Vagina (tissue), 2 donors: ENCODE measurements at regions not wholly inside any gene's neighbourhood (a gene's known extent, or its start where the extent isn't known, plus 50 kb on each side); places are given as distances from the start of the nearest gene placed in this dataset.

ENCODE experiments used
- POLR2A ChIP-seq, 2 donors: fragments of 450-650 bp; IDR thresholded peaks; one replicate each; pipeline ENCODE4 v1.6.1; 2017; ENCODE audit warnings: antibody characterized with exemption in 2 of 2, mild to moderate bottlenecking in 2 of 2, moderate library complexity in 2 of 2
- TF ChIP-seq, protein P1 (sequence below), 3 experiments: fragments of 450-650 bp in 2 of 3; fragments of 200-600 bp in 1 of 3; sonication (generic) in 1 of 3; IDR thresholded peaks; one replicate each; pipeline ENCODE4 v1.5.1; 2017 to 2019; ENCODE audit warnings: antibody characterized with exemption in 3 of 3, mild to moderate bottlenecking in 2 of 3, moderate library complexity in 2 of 3

GRCh38 chr18:21991081-21991534, 178.3 kb upstream of the GATA6 start:
- TF ChIP-seq, protein P1, sequence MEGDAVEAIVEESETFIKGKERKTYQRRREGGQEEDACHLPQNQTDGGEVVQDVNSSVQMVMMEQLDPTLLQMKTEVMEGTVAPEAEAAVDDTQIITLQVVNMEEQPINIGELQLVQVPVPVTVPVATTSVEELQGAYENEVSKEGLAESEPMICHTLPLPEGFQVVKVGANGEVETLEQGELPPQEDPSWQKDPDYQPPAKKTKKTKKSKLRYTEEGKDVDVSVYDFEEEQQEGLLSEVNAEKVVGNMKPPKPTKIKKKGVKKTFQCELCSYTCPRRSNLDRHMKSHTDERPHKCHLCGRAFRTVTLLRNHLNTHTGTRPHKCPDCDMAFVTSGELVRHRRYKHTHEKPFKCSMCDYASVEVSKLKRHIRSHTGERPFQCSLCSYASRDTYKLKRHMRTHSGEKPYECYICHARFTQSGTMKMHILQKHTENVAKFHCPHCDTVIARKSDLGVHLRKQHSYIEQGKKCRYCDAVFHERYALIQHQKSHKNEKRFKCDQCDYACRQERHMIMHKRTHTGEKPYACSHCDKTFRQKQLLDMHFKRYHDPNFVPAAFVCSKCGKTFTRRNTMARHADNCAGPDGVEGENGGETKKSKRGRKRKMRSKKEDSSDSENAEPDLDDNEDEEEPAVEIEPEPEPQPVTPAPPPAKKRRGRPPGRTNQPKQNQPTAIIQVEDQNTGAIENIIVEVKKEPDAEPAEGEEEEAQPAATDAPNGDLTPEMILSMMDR (IDR thresholded peaks at IDR 0.05) = no peak
- TF ChIP-seq POLR2A (IDR thresholded peaks at IDR 0.05) = no peak
